Large intestine (tissue), 3 donors: ENCODE measurements at regions not wholly inside any gene's neighbourhood (a gene's known extent, or its start where the extent isn't known, plus 50 kb on each side); places are given as distances from the start of the nearest gene placed in this dataset.

Experiments
- DNase-seq, 2 donors: peaks; one replicate each; pipeline versions ENCODE4 v3.0.0 to v3.0.0-alpha.2; 2013
- H3K27ac ChIP-seq: one replicate; pipeline ENCODE4 v1.5.1; 2013; ENCODE audit warnings: low read length
- H3K27me3 ChIP-seq: 2 replicates; pipeline ENCODE4 v1.6.1; 2013; ENCODE audit warnings: low read length; ENCODE audit not compliant: control insufficient read depth, insufficient read depth
- H3K36me3 ChIP-seq: 2 replicates; pipeline ENCODE4 v1.6.1; 2013; ENCODE audit warnings: low read length; ENCODE audit not compliant: control insufficient read depth, insufficient read depth
- H3K4me1 ChIP-seq: one replicate; pipeline ENCODE4 v1.6.1; 2013; ENCODE audit warnings: low read length; ENCODE audit not compliant: control insufficient read depth, insufficient read depth
- H3K4me3 ChIP-seq: one replicate; pipeline ENCODE4 v1.5.1; 2013; ENCODE audit warnings: low read length
- H3K9me3 ChIP-seq: one replicate; pipeline ENCODE4 v1.6.1; 2013; ENCODE audit warnings: mild to moderate bottlenecking, low read depth, low read length, moderate library complexity; ENCODE audit not compliant: control insufficient read depth
- WGBS: methylation state at CpG from one replicate; pipeline ENCODE4 v1.1.5; 2013; ENCODE audit warnings: low lambda C conversion rate; ENCODE audit not compliant: insufficient coverage; 5-methylcytosine and 5-hydroxymethylcytosine counted together

- H3K27me3 ChIP-seq: no peaks in the 10 kb centered on the region
- H3K36me3 ChIP-seq: no peaks in the 10 kb centered on the region
- WGBS: no CpG with 5 or more reads among the region's 1 CpG
- no peak overlapping the region for H3K4me3 ChIP-seq
- H3K9me3 ChIP-seq: no peaks in the 10 kb centered on the region
- DNase-seq: peak in 1 of 2 donors; percentile 8
- H3K27ac ChIP-seq: no peak overlapping the region
- H3K4me1 ChIP-seq: no peaks in the 10 kb centered on the region
Observed at GRCh38 chr9:108383796-108384195, 472.0 kb downstream of the ACTL7B start.

GRCh38 chr9:108382310-108382709, 473.5 kb downstream of the ACTL7B start:
- Histone ChIP-seq H3K27me3 (no peaks in the 10 kb centered on the region), H3K9me3 (no peaks in the 10 kb centered on the region), H3K4me3 (no peak overlapping the region), H3K27ac (no peak overlapping the region), H3K4me1 (peaks cover 5% of the 10 kb centered on the region), H3K36me3 (no peaks in the 10 kb centered on the region)
- no peak for DNase-seq
- no CpG with 5 or more reads among the region's 6 CpGs for WGBS

- Histone ChIP-seq H3K9me3 (peaks cover 5% of the 10 kb centered on the region), H3K27me3 (no peaks in the 10 kb centered on the region), H3K36me3 (no peaks in the 10 kb centered on the region), H3K4me3 (no peak overlapping the region), H3K27ac (no peak overlapping the region), H3K4me1 (peaks cover 11% of the 10 kb centered on the region)
- no CpG with 5 or more reads among the region's 2 CpGs for WGBS
- no peak for DNase-seq
Observed at GRCh38 chr9:108377881-108378280, 477.9 kb downstream of the ACTL7B start.

- WGBS: no CpG with 5 or more reads among the region's 3 CpGs
- Histone ChIP-seq H3K9me3 (peaks cover 5% of the 10 kb centered on the region), H3K4me3 (no peak overlapping the region), H3K36me3 (no peaks in the 10 kb centered on the region), H3K4me1 (peaks cover 11% of the 10 kb centered on the region), H3K27ac (no peak overlapping the region), H3K27me3 (no peaks in the 10 kb centered on the region)
- peak; percentile 17 to 36 for DNase-seq
Observed at GRCh38 chr9:108377382-108377781, 478.4 kb downstream of the ACTL7B start.

- H3K9me3 ChIP-seq: peaks cover 5% of the 10 kb centered on the region
- H3K4me3 ChIP-seq: no peak overlapping the region
- H3K36me3 ChIP-seq: no peaks in the 10 kb centered on the region
- DNase-seq: no peak
- no peaks in the 10 kb centered on the region for H3K27me3 ChIP-seq
- no peak overlapping the region for H3K27ac ChIP-seq
- H3K4me1 ChIP-seq: peaks cover 11% of the 10 kb centered on the region
Observed at GRCh38 chr9:108376140-108376539, 479.6 kb downstream of the ACTL7B start.

GRCh38 chr9:108374626-108375025, 481.2 kb downstream of the ACTL7B start:
- H3K27me3 ChIP-seq: no peaks in the 10 kb centered on the region
- H3K27ac ChIP-seq: no peak overlapping the region
- H3K36me3 ChIP-seq: no peaks in the 10 kb centered on the region
- no peak overlapping the region for H3K4me3 ChIP-seq
- DNase-seq: no peak
- peaks cover 11% of the 10 kb centered on the region for H3K4me1 ChIP-seq
- peaks cover 5% of the 10 kb centered on the region for H3K9me3 ChIP-seq

GRCh38 chr9:108367188-108367587, 488.6 kb downstream of the ACTL7B start:
- H3K4me1 ChIP-seq: no peaks in the 10 kb centered on the region
- no peaks in the 10 kb centered on the region for H3K27me3 ChIP-seq

GRCh38 chr9:108363311-108363710, 492.5 kb downstream of the ACTL7B start:
- no peak overlapping the region for H3K4me3 ChIP-seq

More at GRCh38 chr9:108367188-108367587, 488.6 kb downstream of the ACTL7B start:
- H3K9me3 ChIP-seq: peaks cover 2% of the 10 kb centered on the region
- no peak for DNase-seq
- H3K4me3 ChIP-seq: no peak overlapping the region
- no peaks in the 10 kb centered on the region for H3K36me3 ChIP-seq
- no peak overlapping the region for H3K27ac ChIP-seq

GRCh38 chr9:108360304-108360703, 495.5 kb downstream of the ACTL7B start:
- no peak overlapping the region for H3K4me3 ChIP-seq
- H3K9me3 ChIP-seq: peaks cover 2% of the 10 kb centered on the region
- no peak overlapping the region for H3K27ac ChIP-seq
- H3K4me1 ChIP-seq: no peaks in the 10 kb centered on the region
- no peaks in the 10 kb centered on the region for H3K27me3 ChIP-seq
- H3K36me3 ChIP-seq: no peaks in the 10 kb centered on the region
- DNase-seq: no peak
- WGBS: 100% methylated on average over 1 of the region's 3 CpGs

More at GRCh38 chr9:108363311-108363710, 492.5 kb downstream of the ACTL7B start:
- Histone ChIP-seq H3K9me3 (peaks cover 2% of the 10 kb centered on the region), H3K27ac (no peak overlapping the region), H3K4me1 (no peaks in the 10 kb centered on the region), H3K36me3 (no peaks in the 10 kb centered on the region), H3K27me3 (no peaks in the 10 kb centered on the region)
- WGBS: no CpG with 5 or more reads among the region's 1 CpG
- DNase-seq: no peak

GRCh38 chr9:108356806-108357205, 499.0 kb downstream of the ACTL7B start:
- no peaks in the 10 kb centered on the region for H3K4me1 ChIP-seq
- no CpG with 5 or more reads among the region's 2 CpGs for WGBS
- no peak overlapping the region for H3K4me3 ChIP-seq
- no peaks in the 10 kb centered on the region for H3K9me3 ChIP-seq
- DNase-seq: no peak
- H3K27me3 ChIP-seq: peaks cover 2% of the 10 kb centered on the region
- no peaks in the 10 kb centered on the region for H3K36me3 ChIP-seq
- no peak overlapping the region for H3K27ac ChIP-seq

GRCh38 chr9:108351571-108351970, 504.2 kb downstream of the ACTL7B start:
- Histone ChIP-seq H3K36me3 (no peaks in the 10 kb centered on the region), H3K9me3 (no peaks in the 10 kb centered on the region), H3K4me3 (no peak overlapping the region), H3K27ac (no peak overlapping the region), H3K27me3 (peaks cover 5% of the 10 kb centered on the region), H3K4me1 (no peaks in the 10 kb centered on the region)
- DNase-seq: no peak
- WGBS: 100% methylated on average over 1 of the region's 5 CpGs
